Ishikawa (cell line): ENCODE measurements at regions not wholly inside any gene's neighbourhood (a gene's known extent, or its start where the extent isn't known, plus 50 kb on each side); places are given as distances from the start of the nearest gene placed in this dataset.

Experiments
- CEBPB ChIP-seq: IDR thresholded peaks from 2 replicates; pipeline ENCODE4 v1.6.1; 2012
- CREB1 ChIP-seq: IDR thresholded peaks from 2 replicates; pipeline ENCODE4 v1.6.1; 2012; ENCODE audit warnings: low read depth
- EGR1 ChIP-seq: IDR thresholded peaks from 2 replicates; pipeline ENCODE4 v1.6.1; 2012
- EP300 ChIP-seq: IDR thresholded peaks from 2 replicates; pipeline ENCODE4 v1.6.1; 2012; ENCODE audit warnings: borderline replicate concordance
- FOXM1 ChIP-seq: IDR thresholded peaks from 2 replicates; pipeline ENCODE4 v1.6.1; 2012; ENCODE audit warnings: low read depth, borderline replicate concordance
- MAX ChIP-seq: IDR thresholded peaks from 2 replicates; pipeline ENCODE4 v1.6.1; 2012
- NFIC ChIP-seq: IDR thresholded peaks from 2 replicates; pipeline ENCODE4 v1.6.1; 2012
- RAD21 ChIP-seq: IDR thresholded peaks from 2 replicates; pipeline ENCODE4 v1.6.1; 2012; ENCODE audit warnings: low read depth
- REST ChIP-seq: IDR thresholded peaks from 2 replicates; pipeline ENCODE4 v1.6.1; 2012; ENCODE audit warnings: low read depth, mild to moderate bottlenecking
- TAF1 ChIP-seq: IDR thresholded peaks from 2 replicates; pipeline ENCODE4 v1.6.1; 2012; ENCODE audit warnings: low read depth, mild to moderate bottlenecking
- TCF12 ChIP-seq: IDR thresholded peaks from 2 replicates; pipeline ENCODE4 v1.6.1; 2012; ENCODE audit warnings: low read depth
- TEAD4 ChIP-seq: IDR thresholded peaks from 2 replicates; pipeline ENCODE4 v1.6.1; 2012
- USF1 ChIP-seq: IDR thresholded peaks from 2 replicates; pipeline ENCODE4 v1.6.1; 2012
- YY1 ChIP-seq: IDR thresholded peaks from 2 replicates; pipeline ENCODE4 v1.6.1; 2012; ENCODE audit warnings: low read depth
- ZBTB7A ChIP-seq: IDR thresholded peaks from 2 replicates; pipeline ENCODE4 v1.6.1; 2012; ENCODE audit warnings: low read depth

- TF ChIP-seq TEAD4 = no peak
- no peak for TF ChIP-seq TAF1
Observed at GRCh38 chr1:199862047-199862446, 165.5 kb upstream of the NR5A2 start.

- TF ChIP-seq CEBPB (no peak), FOXM1 (no peak), TEAD4 (no peak), REST (no peak), EGR1 (no peak), TCF12 (no peak), ZBTB7A (no peak), RAD21 (no peak), NFIC (no peak), CREB1 (no peak), TAF1 (no peak), EP300 (no peak), MAX (no peak)
Observed at GRCh38 chr1:199866210-199866617, 161.3 kb upstream of the NR5A2 start.

GRCh38 chr1:199867601-199868000 lies 159.9 kb upstream of the NR5A2 start:
- no peak for TF ChIP-seq ZBTB7A

GRCh38 chr1:199868777-199869176 lies 158.7 kb upstream of the NR5A2 start:
- no peak for TF ChIP-seq ZBTB7A
- TF ChIP-seq NFIC = no peak
- TF ChIP-seq CREB1 = no peak
- no peak for TF ChIP-seq CEBPB
- TF ChIP-seq REST = no peak
- TF ChIP-seq USF1 = no peak
- TF ChIP-seq MAX = no peak
- TF ChIP-seq YY1 = no peak
- TF ChIP-seq TCF12 = no peak
- TF ChIP-seq RAD21 = no peak
- TF ChIP-seq EGR1 = no peak
- no peak for TF ChIP-seq TAF1

- TF ChIP-seq NFIC = no peak
- no peak for TF ChIP-seq YY1
- no peak for TF ChIP-seq EGR1
- TF ChIP-seq CREB1 = no peak
- no peak for TF ChIP-seq USF1
- no peak for TF ChIP-seq FOXM1
- no peak for TF ChIP-seq CEBPB
- TF ChIP-seq TEAD4 = no peak
Observed at GRCh38 chr1:199875337-199875736, 152.2 kb upstream of the NR5A2 start.

GRCh38 chr1:199875856-199876255 lies 151.7 kb upstream of the NR5A2 start:
- TF ChIP-seq RAD21 (no peak), EGR1 (no peak), TAF1 (no peak), FOXM1 (no peak), CEBPB (no peak), NFIC (no peak), CREB1 (no peak), EP300 (no peak), TCF12 (no peak), USF1 (no peak), REST (no peak), ZBTB7A (no peak), MAX (no peak), YY1 (no peak), TEAD4 (no peak)
